ENCODE measurements at regions not wholly inside any gene's neighbourhood (a gene's known extent, or its start where the extent isn't known, plus 50 kb on each side); places are given as distances from the start of the nearest gene placed in this dataset.
"Not testable (repeated sequence)": the region's sequence is repeated elsewhere in the genome, so short reads cannot be mapped to it uniquely, and the experiment has no call there.

- DNase-seq = not testable (repeated sequence)
These were observed 289.9 kb upstream of the PRSS16 start for GRCh38 chr6:26957399-26958127.

GRCh38 chr6:26961236-26961635 is 286.3 kb upstream of the PRSS16 start:
- peak in 1 of 3 donors; percentile 1 for DNase-seq

- no peak for DNase-seq
These were observed 245.1 kb upstream of the PRSS16 start for GRCh38 chr6:27002447-27002846.

- DNase-seq = no peak
These were observed 240.5 kb upstream of the PRSS16 start for GRCh38 chr6:27007020-27007419.

GRCh38 chr6:27008613-27009012 is 238.9 kb upstream of the PRSS16 start:
- not testable (repeated sequence) for DNase-seq

- DNase-seq = not testable (repeated sequence)
These were observed 233.4 kb upstream of the PRSS16 start for GRCh38 chr6:27014053-27014452.

- no peak for DNase-seq
These were observed 230.8 kb upstream of the PRSS16 start for GRCh38 chr6:27016689-27017088.

GRCh38 chr6:27018401-27018800 is 229.1 kb upstream of the PRSS16 start:
- not testable (repeated sequence) for DNase-seq

- DNase-seq = peak; percentile 61 to 63 (median 62)
These were observed 227.6 kb upstream of the PRSS16 start for GRCh38 chr6:27019651-27020552.

- no peak for DNase-seq
These were observed 227.0 kb upstream of the PRSS16 start for GRCh38 chr6:27020553-27020880.

GRCh38 chr6:27023664-27024063 is 223.8 kb upstream of the PRSS16 start:
- DNase-seq = no peak

GRCh38 chr6:27025351-27025750 is 222.2 kb upstream of the PRSS16 start:
- no peak for DNase-seq

GRCh38 chr6:27026361-27026760 is 221.1 kb upstream of the PRSS16 start:
- DNase-seq = no peak

- peak in 1 of 3 donors; percentile 7 for DNase-seq
These were observed 216.2 kb upstream of the PRSS16 start for GRCh38 chr6:27031302-27031701.

GRCh38 chr6:27038498-27038897 is 209.0 kb upstream of the PRSS16 start:
- no peak for DNase-seq

GRCh38 chr6:27040244-27041042 is 207.1 kb upstream of the PRSS16 start:
- no peak for DNase-seq

- no peak for DNase-seq
These were observed 204.3 kb upstream of the PRSS16 start for GRCh38 chr6:27043244-27043643.

GRCh38 chr6:27045131-27045530 is 202.4 kb upstream of the PRSS16 start:
- not testable (repeated sequence) for DNase-seq

- DNase-seq = not testable (repeated sequence)
These were observed 199.8 kb upstream of the PRSS16 start for GRCh38 chr6:27047725-27048124.

- DNase-seq = no peak
These were observed 197.4 kb upstream of the PRSS16 start for GRCh38 chr6:27049863-27050781.

GRCh38 chr6:27052082-27052730 is 195.3 kb upstream of the PRSS16 start:
- not testable (repeated sequence) for DNase-seq

- no peak for DNase-seq
These were observed 194.8 kb upstream of the PRSS16 start for GRCh38 chr6:27052731-27053082.

Measured in suppressor macrophage treated with lipopolysaccharide for 1 hour (primary cell).